MCF 10A (cell line): ENCODE measurements at regions not wholly inside any gene's neighbourhood (a gene's known extent, or its start where the extent isn't known, plus 50 kb on each side); places are given as distances from the start of the nearest gene placed in this dataset.
"Not testable (repeated sequence)": the region's sequence is repeated elsewhere in the genome, so short reads cannot be mapped to it uniquely, and the experiment has no call there.

Source experiments
- BruUV-seq: library from RNA; stranded (reverse); fragments of 400-500 nt; replicated peaks from 2 replicates; lab custom pipeline; 2021; lab: Mats Ljungman, UMichigan
- CTCF ChIA-PET: fragments of 300-600 bp; sonication (Branson Sonifier 250); formaldehyde crosslinking; extraction: SDS; loops from one replicate; lab custom pipeline; 2021; ENCODE audit warnings: antibody characterized with exemption, inconsistent platforms; lab: Yijun Ruan, JAX
- POLR2A ChIA-PET: fragments of 300-600, 350-650 bp; sonication (Branson Sonifier 250); formaldehyde crosslinking; extraction: SDS; loops from one replicate; lab custom pipeline; 2020; ENCODE audit warnings: antibody characterized with exemption, inconsistent platforms; lab: Yijun Ruan, JAX
- DNase-seq: peaks from one replicate; pipeline ENCODE4 v3.0.0-alpha.2; 2018; ENCODE audit not compliant: unreplicated experiment
- H3K27ac Mint-ChIP-seq: one replicate; pipeline ENCODE4 v1.8.0; 2022; ENCODE audit warnings: mild to moderate bottlenecking, low read depth, mixed read lengths; ENCODE audit not compliant: unreplicated experiment
- H3K27me3 Mint-ChIP-seq: one replicate; pipeline ENCODE4 v1.8.0; 2022; ENCODE audit warnings: mixed read lengths; ENCODE audit not compliant: insufficient read depth, unreplicated experiment
- H3K36me3 Mint-ChIP-seq: one replicate; pipeline ENCODE4 v1.8.0; 2022; ENCODE audit warnings: mild to moderate bottlenecking, moderate library complexity, mixed read lengths; ENCODE audit not compliant: insufficient read depth, unreplicated experiment
- H3K4me1 Mint-ChIP-seq: one replicate; pipeline ENCODE4 v1.8.0; 2022; ENCODE audit warnings: mixed read lengths; ENCODE audit not compliant: insufficient read depth, unreplicated experiment
- H3K4me3 Mint-ChIP-seq: one replicate; pipeline ENCODE4 v1.8.0; 2022; ENCODE audit warnings: mild to moderate bottlenecking, moderate library complexity, mixed read lengths; ENCODE audit not compliant: unreplicated experiment
- H3K9me3 Mint-ChIP-seq: one replicate; pipeline ENCODE4 v1.8.0; 2022; ENCODE audit warnings: mixed read lengths; ENCODE audit not compliant: unreplicated experiment
- intact Hi-C: fragments of 100-400 bp; cut with micrococcal nuclease; formaldehyde crosslinking; loops from 2 replicates; pipeline ENCODE4 v1.14.1; 2022
- TF ChIP-seq, protein P1 (sequence below): fragments of 200-600 bp; IDR thresholded peaks from one replicate; pipeline ENCODE4 v1.8.0; 2022; ENCODE audit warnings: antibody characterized with exemption, mild to moderate bottlenecking; ENCODE audit not compliant: unreplicated experiment

DNA sequence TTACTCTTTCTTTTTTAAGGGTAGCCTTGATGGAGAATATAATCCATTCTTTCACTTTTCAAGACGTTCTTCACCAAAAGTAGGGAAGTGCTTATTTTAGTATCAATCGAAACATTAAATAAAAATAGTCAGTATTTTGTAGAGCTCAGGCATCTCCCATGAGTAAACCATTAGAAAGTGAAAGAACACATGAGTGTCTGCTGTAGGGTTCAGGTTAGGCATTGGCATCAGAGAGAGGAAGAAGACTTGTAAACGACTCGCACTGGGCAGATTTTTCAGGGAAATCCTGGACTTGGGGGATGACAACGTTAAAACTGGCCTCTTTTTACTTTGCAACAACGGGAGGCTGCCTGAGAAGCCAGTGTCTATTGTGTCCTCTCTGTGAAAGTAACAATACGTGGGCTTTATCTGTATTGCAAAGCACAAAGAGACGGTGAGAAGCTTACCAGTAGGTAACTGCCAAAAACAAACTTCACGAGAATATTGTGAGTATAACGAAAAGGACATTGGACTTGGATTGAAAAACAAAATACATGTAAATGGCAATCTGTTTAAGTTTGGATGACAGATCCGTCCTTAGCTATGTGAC is 451.7 kb downstream of the PYDC2 start:
- intact Hi-C loops, result no loop called here
- Mint-ChIP-seq H3K36me3 (no peaks in the 10 kb centered on the region), H3K27me3 (no peaks in the 10 kb centered on the region), H3K4me1 (no peaks in the 10 kb centered on the region), H3K27ac (no peak overlapping the region), H3K9me3 (peaks cover 7% of the 10 kb centered on the region), H3K4me3 (no peak overlapping the region)
- POLR2A ChIA-PET, result no interaction called here
- no peak for DNase-seq
- no TSS peak for BruUV-seq
- CTCF ChIA-PET, result no interaction called here
- TF ChIP-seq, protein P1, sequence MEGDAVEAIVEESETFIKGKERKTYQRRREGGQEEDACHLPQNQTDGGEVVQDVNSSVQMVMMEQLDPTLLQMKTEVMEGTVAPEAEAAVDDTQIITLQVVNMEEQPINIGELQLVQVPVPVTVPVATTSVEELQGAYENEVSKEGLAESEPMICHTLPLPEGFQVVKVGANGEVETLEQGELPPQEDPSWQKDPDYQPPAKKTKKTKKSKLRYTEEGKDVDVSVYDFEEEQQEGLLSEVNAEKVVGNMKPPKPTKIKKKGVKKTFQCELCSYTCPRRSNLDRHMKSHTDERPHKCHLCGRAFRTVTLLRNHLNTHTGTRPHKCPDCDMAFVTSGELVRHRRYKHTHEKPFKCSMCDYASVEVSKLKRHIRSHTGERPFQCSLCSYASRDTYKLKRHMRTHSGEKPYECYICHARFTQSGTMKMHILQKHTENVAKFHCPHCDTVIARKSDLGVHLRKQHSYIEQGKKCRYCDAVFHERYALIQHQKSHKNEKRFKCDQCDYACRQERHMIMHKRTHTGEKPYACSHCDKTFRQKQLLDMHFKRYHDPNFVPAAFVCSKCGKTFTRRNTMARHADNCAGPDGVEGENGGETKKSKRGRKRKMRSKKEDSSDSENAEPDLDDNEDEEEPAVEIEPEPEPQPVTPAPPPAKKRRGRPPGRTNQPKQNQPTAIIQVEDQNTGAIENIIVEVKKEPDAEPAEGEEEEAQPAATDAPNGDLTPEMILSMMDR, result no peak

DNA sequence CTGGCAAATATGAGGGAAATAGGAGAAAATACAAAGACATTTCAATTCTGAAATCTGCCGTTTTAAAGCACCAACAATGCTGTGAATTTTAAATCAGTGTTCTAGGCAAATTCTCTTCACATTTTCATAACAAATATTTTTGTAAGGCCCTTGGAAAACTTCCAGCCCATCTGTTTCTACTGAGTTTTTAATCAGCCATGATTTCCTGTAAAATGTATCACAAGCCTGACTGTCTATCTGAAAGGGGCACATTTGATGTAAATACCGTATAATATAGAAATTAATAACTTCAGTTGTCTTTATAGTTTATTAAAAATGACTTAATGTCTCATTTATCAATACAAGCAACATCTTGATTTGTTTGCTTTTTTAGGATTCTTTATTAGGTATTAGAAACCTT is 454.7 kb downstream of the PYDC2 start:
- Mint-ChIP-seq H3K27me3 (no peaks in the 10 kb centered on the region), H3K9me3 (peaks cover 7% of the 10 kb centered on the region), H3K4me1 (no peaks in the 10 kb centered on the region), H3K36me3 (no peaks in the 10 kb centered on the region), H3K27ac (no peak overlapping the region), H3K4me3 (no peak overlapping the region)
- CTCF ChIA-PET, result no interaction called here
- no TSS peak for BruUV-seq
- TF ChIP-seq, protein P1, result no peak
- intact Hi-C loops, result no loop called here
- POLR2A ChIA-PET, result no interaction called here
- DNase-seq, result no peak

DNA sequence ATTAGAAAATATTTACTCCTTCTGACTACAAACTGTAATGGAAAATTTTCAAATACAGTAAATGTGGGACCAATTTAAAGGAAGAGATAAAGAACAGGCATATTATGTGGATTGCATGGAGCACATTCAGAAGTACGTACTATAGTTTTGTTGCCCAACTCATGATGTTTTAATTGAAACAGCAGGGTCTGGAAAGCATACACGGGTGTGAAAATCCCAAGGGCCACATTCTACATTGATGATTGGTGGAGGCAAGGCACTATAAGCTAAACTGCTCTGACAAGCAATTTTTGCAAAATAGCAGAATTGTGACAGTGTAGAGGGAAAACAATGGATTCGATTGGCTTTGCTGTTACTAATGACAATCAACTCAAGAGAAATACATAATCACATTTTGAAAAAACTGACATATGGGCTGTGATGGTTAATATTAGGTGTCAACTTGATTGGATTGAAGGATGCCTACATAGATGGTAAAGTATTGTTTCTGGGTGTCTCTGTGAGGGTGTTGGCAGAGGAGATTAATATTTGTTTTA is 458.6 kb downstream of the PYDC2 start:
- no TSS peak for BruUV-seq
- intact Hi-C loops, result no loop called here
- no peaks in the 10 kb centered on the region for H3K9me3 Mint-ChIP-seq
- H3K36me3 Mint-ChIP-seq, result no peaks in the 10 kb centered on the region
- no peaks in the 10 kb centered on the region for H3K4me1 Mint-ChIP-seq
- ChIA-PET CTCF (interaction anchor here (0.9 kb wide), 1 partner anchor 14 kb away, joined by 7 read pairs; no protein-coding TSS in a partner anchor), POLR2A (no interaction called here)
- TF ChIP-seq, protein P1, result no peak
- DNase-seq, result no peak
- no peak overlapping the region for H3K4me3 Mint-ChIP-seq
- H3K27me3 Mint-ChIP-seq, result no peaks in the 10 kb centered on the region
- no peak overlapping the region for H3K27ac Mint-ChIP-seq

DNA sequence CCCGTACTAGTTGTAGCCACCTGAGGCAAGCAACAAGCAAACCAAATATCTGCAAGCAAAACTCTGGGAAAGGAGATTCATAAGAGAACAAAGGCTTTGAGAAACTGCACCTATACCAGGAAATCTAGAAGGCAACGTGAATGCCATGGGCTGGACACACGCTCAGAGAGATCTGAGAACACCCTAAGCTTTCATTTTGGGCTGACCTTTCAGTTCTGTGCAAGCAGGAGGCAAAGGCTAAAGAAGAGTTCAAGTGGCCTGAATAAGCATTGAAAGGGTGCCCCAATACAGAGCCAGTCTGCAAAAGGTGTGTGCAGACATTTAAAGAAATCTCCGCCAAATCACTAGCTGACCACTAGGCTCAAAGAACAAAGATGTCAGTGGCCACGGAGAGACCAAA is 461.6 kb downstream of the PYDC2 start:
- no peak for DNase-seq
- POLR2A ChIA-PET, result no interaction called here
- Mint-ChIP-seq H3K27ac (no peak overlapping the region), H3K4me3 (no peak overlapping the region), H3K36me3 (no peaks in the 10 kb centered on the region), H3K9me3 (no peaks in the 10 kb centered on the region), H3K4me1 (no peaks in the 10 kb centered on the region), H3K27me3 (no peaks in the 10 kb centered on the region)
- TF ChIP-seq, protein P1, result no peak
- BruUV-seq, result no TSS peak
- CTCF ChIA-PET, result interaction anchor here (0.6 kb wide), 1 partner anchor 134 kb away, joined by 6 read pairs; no protein-coding TSS in a partner anchor
- intact Hi-C loops, result no loop called here

DNA sequence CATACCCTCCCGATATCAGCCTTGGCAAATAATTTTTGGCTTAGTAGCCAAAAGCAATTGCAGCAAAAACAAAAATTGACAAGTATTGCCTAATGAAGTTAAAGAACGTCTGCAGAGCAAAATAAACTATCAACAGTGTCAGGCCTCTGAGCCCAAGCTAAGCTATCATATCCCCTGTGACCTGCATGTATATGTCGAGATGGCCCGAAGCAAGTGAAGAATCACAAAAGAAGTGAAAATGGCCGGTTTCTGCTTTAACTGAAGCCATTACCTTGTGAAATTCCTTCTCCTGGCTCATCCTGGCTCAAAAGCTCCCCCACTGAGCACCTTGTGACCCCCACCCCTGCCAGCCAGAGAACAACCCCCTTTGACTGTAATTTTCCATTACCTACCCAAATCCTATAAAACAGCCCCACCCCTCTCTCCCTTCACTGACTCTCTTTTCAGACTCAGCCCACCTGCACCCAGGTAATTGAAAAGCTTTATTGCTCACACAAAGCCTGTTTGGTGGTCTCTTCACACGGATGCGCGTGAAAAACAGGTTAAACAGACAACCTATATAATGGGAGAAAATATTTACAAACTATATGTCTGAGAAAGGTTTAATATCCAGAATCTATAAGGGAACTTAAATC is 466.3 kb downstream of the PYDC2 start:
- DNase-seq, H3K36me3 Mint-ChIP-seq, H3K4me3 Mint-ChIP-seq, H3K27ac Mint-ChIP-seq, H3K9me3 Mint-ChIP-seq, BruUV-seq, H3K27me3 Mint-ChIP-seq, CTCF ChIA-PET, H3K4me1 Mint-ChIP-seq, intact Hi-C loops: not testable (repeated sequence)
- POLR2A ChIA-PET, result interaction anchor here (1.1 kb wide), 1 partner anchor 286 kb away, joined by 3 read pairs; no protein-coding TSS in a partner anchor

DNA sequence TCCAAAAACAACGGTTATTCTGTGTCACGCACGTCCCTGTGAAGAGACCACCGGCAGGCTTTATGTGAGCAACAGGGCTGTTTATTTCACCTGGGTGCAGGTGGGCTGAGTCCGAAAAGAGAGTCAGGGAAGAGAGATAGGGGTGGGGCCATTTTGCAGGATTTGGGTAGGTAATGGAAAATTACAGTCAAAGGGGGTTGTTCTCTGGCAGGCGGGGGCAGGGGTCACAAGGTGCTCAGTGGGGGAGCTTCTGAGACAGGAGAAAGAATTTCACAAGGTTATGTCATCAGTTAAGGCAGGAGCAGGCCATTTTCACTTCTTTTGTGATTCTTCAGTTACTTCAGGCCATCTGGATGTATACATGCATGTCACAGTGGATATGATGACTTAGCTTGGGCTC is 467.0 kb downstream of the PYDC2 start:
- H3K9me3 Mint-ChIP-seq, H3K36me3 Mint-ChIP-seq, BruUV-seq, H3K27me3 Mint-ChIP-seq, H3K4me1 Mint-ChIP-seq, intact Hi-C loops, H3K27ac Mint-ChIP-seq, H3K4me3 Mint-ChIP-seq, DNase-seq, POLR2A ChIA-PET: not testable (repeated sequence)
- CTCF ChIA-PET, result interaction anchor here (0.5 to 1.5 kb wide), 3 partner anchors 9 to 1554 kb away, joined by 3 to 4 read pairs (median 3); no protein-coding TSS in a partner anchor
